HG03175 (cell line): ENCODE measurements at regions not wholly inside any gene's neighbourhood (a gene's known extent, or its start where the extent isn't known, plus 50 kb on each side); places are given as distances from the start of the nearest gene placed in this dataset.

Source experiments
- ATAC-seq: cut with Tn5 transposase; IDR thresholded peaks from one replicate; pipeline ENCODE4 v1.9.1; 2021; ENCODE audit warnings: mild to moderate bottlenecking, moderate library complexity; ENCODE audit not compliant: unreplicated experiment

GRCh38 chr7:21200503-21200902 is 227.4 kb upstream of the SP4 start:
- ATAC-seq: no peak

DNA sequence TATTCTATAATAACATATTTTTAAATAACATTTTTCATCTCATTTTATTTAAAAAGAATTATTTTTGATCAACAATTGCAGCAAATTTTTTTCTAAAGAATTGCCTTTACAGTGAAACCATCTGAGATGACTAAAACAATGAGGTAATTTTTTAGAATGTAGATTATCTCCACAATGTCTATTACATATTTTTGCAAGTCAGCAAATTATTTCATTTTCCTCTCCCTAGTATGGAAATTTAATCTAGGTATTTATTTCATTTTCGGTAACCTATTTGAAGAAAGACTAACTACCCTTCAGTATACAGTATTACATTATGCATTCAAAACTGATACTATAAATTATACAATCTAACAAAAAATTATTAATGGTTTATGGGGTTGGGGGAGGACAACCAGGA is 213.2 kb upstream of the SP4 start:
- no peak for ATAC-seq

DNA sequence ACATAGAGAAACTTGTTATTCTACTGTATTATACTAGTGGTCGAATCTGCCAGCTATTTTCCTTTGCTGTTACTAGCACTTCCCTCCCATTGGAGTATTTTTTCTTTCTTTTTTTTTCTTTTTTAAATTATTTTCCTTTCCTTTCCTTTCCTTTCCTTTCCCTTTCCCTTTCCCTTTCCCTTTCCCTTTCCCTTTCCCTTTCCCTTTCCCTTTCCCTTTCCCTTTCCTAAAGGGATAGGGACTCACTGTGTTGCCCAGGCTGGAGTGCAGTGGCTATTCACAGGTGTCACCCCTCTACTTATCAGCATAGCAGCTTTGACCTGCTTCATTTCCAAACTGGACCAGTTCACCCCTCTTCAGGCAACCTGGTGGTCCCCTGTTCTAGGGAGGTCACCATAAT is 212.6 kb upstream of the SP4 start:
- ATAC-seq: no peak

- no peak for ATAC-seq
These were observed 210.5 kb upstream of the SP4 start for GRCh38 chr7:21217365-21217764.

- no peak for ATAC-seq
These were observed 209.7 kb upstream of the SP4 start for GRCh38 chr7:21218155-21218554.

GRCh38 chr7:21221130-21221529 is 206.8 kb upstream of the SP4 start:
- ATAC-seq: no peak

- no peak for ATAC-seq
These were observed 189.3 kb upstream of the SP4 start for GRCh38 chr7:21238400-21239116.

DNA sequence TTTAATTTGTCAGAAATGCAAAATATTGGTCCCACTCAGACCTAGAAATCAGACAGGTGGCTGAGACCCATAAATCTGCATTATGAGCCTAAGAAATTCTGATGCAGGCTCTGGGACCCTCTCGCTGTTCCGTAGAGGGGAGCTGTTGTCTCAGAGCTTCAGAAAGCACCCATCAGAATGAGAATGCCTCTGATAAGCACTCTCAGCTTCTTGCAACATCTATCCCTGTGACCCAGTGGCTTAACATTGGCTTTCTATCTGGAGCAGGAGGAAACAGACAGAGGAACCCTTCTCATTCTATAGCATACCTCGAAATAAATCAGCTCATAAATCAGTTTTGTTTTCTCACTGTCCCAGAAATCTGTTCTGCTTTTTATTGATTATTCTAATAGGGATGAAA is 184.6 kb upstream of the SP4 start:
- ATAC-seq: no peak

- ATAC-seq: no peak
These were observed 176.6 kb upstream of the SP4 start for GRCh38 chr7:21251151-21251800.

DNA sequence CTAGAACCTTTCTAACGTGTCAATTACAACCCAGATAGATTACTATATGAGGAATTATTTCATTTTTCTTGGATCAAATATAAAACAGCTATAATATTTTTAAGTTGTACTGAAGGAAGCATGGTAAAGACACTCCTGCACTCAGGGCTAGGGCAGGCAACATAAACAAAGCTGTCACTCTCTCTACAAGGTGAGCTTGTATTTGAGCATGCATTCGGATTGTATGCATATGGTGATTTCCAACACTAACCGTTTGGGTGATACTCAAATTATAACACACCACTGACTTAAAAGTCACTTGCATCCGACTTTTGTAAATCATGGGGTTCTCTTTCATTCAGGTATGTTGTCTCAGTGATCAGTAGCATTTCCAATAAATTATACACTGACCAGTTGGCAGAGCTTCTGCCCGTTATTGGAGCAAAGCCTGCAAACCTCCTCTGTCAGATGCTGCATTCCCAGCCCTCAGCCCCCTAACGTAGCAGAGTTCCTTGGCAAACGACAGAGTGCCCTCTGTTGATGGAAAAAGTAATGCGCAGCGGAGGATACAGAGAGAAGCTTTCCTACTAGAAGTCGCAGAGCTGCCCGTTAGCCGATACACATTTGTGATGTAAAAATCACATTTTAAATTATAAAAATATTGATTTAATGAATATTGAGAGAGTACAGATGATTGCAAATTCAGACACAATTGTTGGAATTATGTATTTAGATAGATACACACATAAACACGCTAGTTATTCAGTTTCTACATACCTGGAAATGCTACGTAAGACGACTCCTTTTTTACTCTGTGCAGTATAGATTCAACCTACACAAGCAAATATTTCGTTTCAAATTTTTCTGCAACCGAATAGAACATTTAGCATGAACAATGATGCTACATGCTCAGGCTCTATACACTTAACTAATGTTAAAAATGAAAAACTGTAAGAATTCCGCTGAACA is 173.9 kb upstream of the SP4 start:
- ATAC-seq: no peak

GRCh38 chr7:21256310-21256877 is 171.5 kb upstream of the SP4 start:
- no peak for ATAC-seq

DNA sequence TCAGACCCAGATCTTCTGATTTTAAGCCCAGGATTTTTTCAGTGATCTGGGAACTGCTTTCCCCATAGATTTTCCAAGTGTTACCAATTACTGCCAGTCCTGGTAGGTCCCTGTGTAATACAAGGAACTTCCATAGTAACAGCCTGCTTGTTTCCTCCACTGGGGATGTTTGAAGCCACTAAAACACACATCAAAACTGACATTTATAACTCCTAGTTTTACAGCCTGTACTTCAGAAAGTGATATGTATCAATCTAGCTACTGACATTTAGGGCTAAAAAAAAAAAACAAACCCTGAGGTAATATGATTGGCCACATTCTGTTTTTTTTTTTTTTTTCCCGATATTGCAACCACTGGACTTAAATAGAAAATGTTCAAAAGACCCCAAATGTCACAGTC is 166.9 kb upstream of the SP4 start:
- ATAC-seq: no peak

DNA sequence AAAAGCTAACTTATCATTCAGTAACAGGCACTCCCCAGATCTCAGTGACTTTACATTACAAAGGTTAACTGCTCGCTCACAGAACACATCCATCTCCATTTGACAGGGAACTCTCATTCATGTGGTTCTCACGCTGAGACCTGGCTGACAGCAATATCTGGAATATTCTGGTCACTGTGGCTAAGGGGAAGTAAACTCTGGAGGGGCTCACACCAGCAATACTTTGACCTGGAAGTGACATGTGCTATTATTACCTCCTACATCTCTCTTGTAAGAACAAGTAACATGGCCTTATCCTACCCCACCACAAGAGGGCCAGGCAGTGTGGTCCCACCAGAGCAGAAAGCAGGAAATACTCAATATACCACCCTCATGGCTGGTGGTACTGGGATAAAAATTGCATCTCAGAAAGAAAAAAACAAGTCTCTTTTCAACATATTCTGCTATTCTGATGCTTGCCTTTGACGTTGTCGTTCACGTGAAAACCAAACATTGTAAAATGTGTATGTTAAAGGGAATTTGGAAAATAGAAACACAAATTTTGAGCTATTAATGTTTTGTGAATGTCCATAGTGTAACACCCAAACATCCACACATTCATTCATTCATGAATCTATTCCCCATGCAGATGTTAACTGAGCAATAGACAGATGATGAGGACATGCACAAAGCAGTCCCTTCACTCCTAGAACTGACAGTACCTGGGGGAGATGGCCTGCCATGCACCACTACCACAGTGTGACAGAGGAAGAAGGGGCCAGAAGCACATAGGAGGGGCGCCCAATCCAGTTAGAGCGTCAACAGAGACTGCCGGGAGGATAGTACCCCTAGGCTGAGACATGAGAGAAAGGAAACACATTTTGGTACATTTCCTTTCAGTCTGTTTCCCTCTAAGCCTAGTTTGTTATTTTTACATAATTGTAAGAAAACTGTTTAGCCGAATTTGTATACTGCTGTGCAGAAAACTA is 166.0 kb upstream of the SP4 start:
- peak; percentile 90 for ATAC-seq

GRCh38 chr7:21269021-21269420 is 158.9 kb upstream of the SP4 start:
- no peak for ATAC-seq

DNA sequence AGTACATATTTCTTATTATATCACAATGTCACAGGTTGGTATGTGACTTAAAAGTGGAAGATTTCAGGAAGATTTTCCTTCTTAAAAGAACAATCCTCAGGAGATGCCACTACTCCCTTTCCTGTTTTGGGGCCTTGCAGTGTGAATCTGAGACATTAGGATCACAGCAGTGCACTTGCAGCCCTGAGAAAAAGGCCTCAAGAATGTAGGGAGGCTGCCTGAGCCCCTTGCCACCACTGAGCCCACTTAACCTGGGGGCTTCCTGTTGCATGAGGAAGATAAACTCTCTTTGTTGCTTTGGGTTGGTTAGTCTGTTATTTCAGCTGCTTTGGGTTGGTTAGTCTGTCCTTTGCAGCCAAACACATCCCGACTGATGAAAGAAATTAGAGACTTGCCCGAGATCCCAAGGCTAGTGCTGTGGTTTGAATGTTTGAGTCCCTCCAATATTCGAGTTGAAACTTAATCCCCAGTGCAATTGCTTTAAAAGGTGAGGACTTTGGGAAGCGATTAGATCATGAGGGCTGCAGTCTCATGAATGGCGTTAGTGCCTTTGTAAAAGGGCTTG is 151.3 kb upstream of the SP4 start:
- no peak for ATAC-seq

- ATAC-seq: no peak
These were observed 148.9 kb upstream of the SP4 start for GRCh38 chr7:21278944-21279343.

DNA sequence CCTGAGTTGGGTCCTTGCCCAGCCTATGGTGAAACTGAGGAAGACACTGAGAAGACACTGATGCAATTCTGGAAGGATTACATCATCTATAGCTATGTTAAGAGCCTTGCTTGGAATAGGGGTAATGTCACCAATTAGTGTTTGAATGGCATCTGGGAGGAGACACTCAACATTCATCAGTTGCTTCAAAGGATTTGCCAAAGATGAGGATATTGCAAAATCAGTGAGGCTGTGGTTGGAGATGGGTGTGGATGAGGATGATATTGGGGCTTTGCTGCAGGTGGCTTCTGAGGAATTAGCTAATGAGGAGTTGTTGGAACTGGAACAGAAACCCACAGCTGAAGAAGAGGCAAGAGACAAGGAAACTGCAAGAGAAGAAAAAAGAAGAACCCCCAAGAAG is 146.7 kb upstream of the SP4 start:
- ATAC-seq: no peak

DNA sequence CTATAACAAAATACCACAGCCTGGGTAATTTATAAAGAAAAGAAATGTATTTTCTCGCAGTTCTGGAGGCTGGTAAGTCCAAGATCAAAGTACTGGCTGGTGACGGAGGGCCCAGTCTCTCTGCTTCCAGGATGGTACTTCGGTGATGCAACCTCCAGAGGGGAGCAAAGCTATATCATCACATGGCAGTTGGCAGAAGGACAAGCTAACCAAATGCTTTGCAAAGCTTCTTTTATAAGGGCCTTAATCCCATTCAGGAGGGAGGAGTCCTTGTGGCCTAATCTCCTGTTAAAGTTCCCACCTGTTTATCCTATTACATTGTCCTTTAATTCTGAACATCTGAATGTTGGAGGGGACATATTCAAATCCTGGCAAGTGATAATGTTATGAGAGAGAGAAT is 134.1 kb upstream of the SP4 start:
- no peak for ATAC-seq

DNA sequence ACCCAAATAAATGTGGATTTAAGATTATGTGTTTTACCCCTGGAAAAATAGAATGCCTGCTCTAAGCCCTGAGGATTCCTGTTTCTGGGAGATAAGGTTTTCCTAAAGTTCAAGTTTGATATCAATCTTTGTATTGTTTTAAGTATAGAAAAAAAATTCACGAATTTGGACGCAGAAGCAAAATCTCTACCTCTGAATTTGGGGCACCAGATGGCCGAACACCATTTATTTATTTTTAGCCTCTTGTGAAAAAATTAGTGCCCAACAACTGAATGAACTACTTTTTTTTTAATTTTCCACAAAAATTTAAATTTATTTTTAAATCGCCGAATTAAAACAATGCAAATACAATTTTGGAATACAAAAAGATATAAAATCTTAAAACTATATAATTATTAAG is 128.1 kb upstream of the SP4 start:
- no peak for ATAC-seq

DNA sequence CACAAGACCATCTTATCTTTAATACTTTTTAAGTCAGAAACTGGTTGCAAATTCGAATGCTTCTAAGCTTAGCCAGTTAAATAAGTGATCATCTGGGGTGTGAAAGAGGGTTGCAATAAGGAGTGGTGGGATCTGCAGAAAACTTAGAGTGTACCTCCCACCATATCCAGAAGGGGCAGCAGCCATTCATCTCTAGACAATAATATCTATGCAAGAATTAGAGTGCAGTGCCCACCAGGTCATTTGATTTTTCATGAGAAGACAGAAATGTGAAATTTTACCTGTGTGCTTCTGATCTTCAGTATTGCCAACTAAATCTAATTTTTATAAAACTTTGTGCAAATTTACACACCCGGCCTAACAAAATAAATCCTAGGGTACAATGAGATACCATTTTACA is 127.2 kb upstream of the SP4 start:
- no peak for ATAC-seq
